Neural cell (in vitro differentiated cells): ENCODE measurements at regions not wholly inside any gene's neighbourhood (a gene's known extent, or its start where the extent isn't known, plus 50 kb on each side); places are given as distances from the start of the nearest gene placed in this dataset.

Experiments
- EP300 ChIP-seq: fragments of 450-650 bp; conservative IDR thresholded peaks from 2 replicates; pipeline ENCODE4 v1.6.1; 2014; ENCODE audit warnings: antibody characterized with exemption, mild to moderate bottlenecking, moderate library complexity; ENCODE audit not compliant: poor library complexity, severe bottlenecking
- EZH2 ChIP-seq: fragments of 200-600, 300-800 bp; shearing (Covaris generic), sonication (generic); IDR thresholded peaks from 2 replicates; pipeline ENCODE4 v1.6.1; 2014; ENCODE audit warnings: antibody characterized with exemption, low read length, borderline replicate concordance, mild to moderate bottlenecking; ENCODE audit not compliant: insufficient read depth, poor library complexity, severe bottlenecking
- MXI1 ChIP-seq: fragments of 450-650 bp; conservative IDR thresholded peaks from 2 replicates; pipeline ENCODE4 v1.6.1; 2014; ENCODE audit warnings: antibody characterized with exemption, mild to moderate bottlenecking; ENCODE audit not compliant: poor library complexity, severe bottlenecking
- POLR2AphosphoS5 ChIP-seq: IDR thresholded peaks from 2 replicates; pipeline ENCODE4 v1.6.1; 2012
- RAD21 ChIP-seq: fragments of 450-650 bp; conservative IDR thresholded peaks from 2 replicates; pipeline ENCODE4 v1.6.1; 2014; ENCODE audit warnings: antibody characterized with exemption, mild to moderate bottlenecking, moderate library complexity
- SMC3 ChIP-seq: fragments of 450-650 bp; conservative IDR thresholded peaks from 2 replicates; pipeline ENCODE4 v1.6.1; 2014; ENCODE audit warnings: antibody characterized with exemption, mild to moderate bottlenecking, moderate library complexity; ENCODE audit not compliant: poor library complexity
- TF ChIP-seq, protein P1 (sequence below): fragments of 450-650 bp; IDR thresholded peaks from 2 replicates; pipeline ENCODE4 v1.5.1; 2014; ENCODE audit warnings: antibody characterized with exemption, mild to moderate bottlenecking, moderate library complexity; ENCODE audit not compliant: poor library complexity, severe bottlenecking

DNA sequence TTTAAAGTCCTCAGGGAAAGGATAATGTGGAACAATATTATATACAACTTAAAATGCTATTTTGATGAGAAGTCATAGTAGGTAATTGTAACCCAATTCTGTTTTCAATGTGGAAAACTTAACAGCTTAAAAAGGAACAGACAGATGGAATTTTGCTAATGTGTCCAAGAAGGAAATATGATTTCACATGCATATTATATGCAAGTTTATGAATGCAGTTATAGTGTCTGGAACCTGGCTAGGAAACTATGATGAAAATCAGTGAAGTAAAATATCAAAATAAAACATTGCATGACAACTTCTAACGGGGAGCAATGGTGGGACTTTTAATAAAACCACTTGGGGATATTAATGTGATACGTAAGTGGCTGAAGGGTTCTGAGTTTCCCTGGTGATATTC, 152.6 kb upstream of the HAND2 start:
- TF ChIP-seq EP300 = no peak
- TF ChIP-seq POLR2AphosphoS5 = no peak
- TF ChIP-seq, protein P1, sequence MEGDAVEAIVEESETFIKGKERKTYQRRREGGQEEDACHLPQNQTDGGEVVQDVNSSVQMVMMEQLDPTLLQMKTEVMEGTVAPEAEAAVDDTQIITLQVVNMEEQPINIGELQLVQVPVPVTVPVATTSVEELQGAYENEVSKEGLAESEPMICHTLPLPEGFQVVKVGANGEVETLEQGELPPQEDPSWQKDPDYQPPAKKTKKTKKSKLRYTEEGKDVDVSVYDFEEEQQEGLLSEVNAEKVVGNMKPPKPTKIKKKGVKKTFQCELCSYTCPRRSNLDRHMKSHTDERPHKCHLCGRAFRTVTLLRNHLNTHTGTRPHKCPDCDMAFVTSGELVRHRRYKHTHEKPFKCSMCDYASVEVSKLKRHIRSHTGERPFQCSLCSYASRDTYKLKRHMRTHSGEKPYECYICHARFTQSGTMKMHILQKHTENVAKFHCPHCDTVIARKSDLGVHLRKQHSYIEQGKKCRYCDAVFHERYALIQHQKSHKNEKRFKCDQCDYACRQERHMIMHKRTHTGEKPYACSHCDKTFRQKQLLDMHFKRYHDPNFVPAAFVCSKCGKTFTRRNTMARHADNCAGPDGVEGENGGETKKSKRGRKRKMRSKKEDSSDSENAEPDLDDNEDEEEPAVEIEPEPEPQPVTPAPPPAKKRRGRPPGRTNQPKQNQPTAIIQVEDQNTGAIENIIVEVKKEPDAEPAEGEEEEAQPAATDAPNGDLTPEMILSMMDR = no peak
- no peak for TF ChIP-seq SMC3
- TF ChIP-seq MXI1 = no peak
- no peak for TF ChIP-seq RAD21
- no peak for TF ChIP-seq EZH2
